GM11168 (cell line): ENCODE measurements at regions not wholly inside any gene's neighbourhood (a gene's known extent, or its start where the extent isn't known, plus 50 kb on each side); places are given as distances from the start of the nearest gene placed in this dataset.

ENCODE experiments used
- in situ Hi-C: fragments of 300-500 bp; cut with MboI; formaldehyde crosslinking; loops from one replicate; pipeline ENCODE4 v1.12.0; 2022; ENCODE audit warnings: low sequenced_read_pairs; ENCODE audit not compliant: unreplicated experiment

- in situ Hi-C loops = no loop called here
Measured at GRCh38 chr9:119020730-119021333, 348.4 kb downstream of the BRINP1 start.

GRCh38 chr9:119026120-119026519, 343.1 kb downstream of the BRINP1 start:
- in situ Hi-C loops = no loop called here

GRCh38 chr9:119027901-119028699, 341.1 kb downstream of the BRINP1 start:
- in situ Hi-C loops = no loop called here

- in situ Hi-C loops = no loop called here
Measured at GRCh38 chr9:119029886-119030285, 339.3 kb downstream of the BRINP1 start.

- in situ Hi-C loops = no loop called here
Measured at GRCh38 chr9:119033596-119033995, 335.6 kb downstream of the BRINP1 start.

- in situ Hi-C loops = no loop called here
Measured at GRCh38 chr9:119036969-119037368, 332.3 kb downstream of the BRINP1 start.

GRCh38 chr9:119043996-119044395, 325.2 kb downstream of the BRINP1 start:
- in situ Hi-C loops = no loop called here

- in situ Hi-C loops = no loop called here
Measured at GRCh38 chr9:119044806-119045205, 324.4 kb downstream of the BRINP1 start.

GRCh38 chr9:119047513-119048307, 321.5 kb downstream of the BRINP1 start:
- in situ Hi-C loops = no loop called here

GRCh38 chr9:119050281-119050680, 319.0 kb downstream of the BRINP1 start:
- in situ Hi-C loops = no loop called here

- in situ Hi-C loops = no loop called here
Measured at GRCh38 chr9:119052339-119053030, 316.8 kb downstream of the BRINP1 start.

- in situ Hi-C loops = no loop called here
Measured at GRCh38 chr9:119053070-119053469, 316.2 kb downstream of the BRINP1 start.

GRCh38 chr9:119060629-119061385, 308.4 kb downstream of the BRINP1 start:
- in situ Hi-C loops = no loop called here

GRCh38 chr9:119071636-119072035, 297.6 kb downstream of the BRINP1 start:
- in situ Hi-C loops = no loop called here

GRCh38 chr9:119074017-119074416, 295.2 kb downstream of the BRINP1 start:
- in situ Hi-C loops = no loop called here

- in situ Hi-C loops = no loop called here
Measured at GRCh38 chr9:119078015-119078414, 291.2 kb downstream of the BRINP1 start.

GRCh38 chr9:119083673-119084072, 285.6 kb downstream of the BRINP1 start:
- in situ Hi-C loops = no loop called here

GRCh38 chr9:119086590-119086989, 282.6 kb downstream of the BRINP1 start:
- in situ Hi-C loops = no loop called here

GRCh38 chr9:119088002-119088547, 281.2 kb downstream of the BRINP1 start:
- in situ Hi-C loops = no loop called here
